ENCODE measurements at regions not wholly inside any gene's neighbourhood (a gene's known extent, or its start where the extent isn't known, plus 50 kb on each side); places are given as distances from the start of the nearest gene placed in this dataset.
"Not testable (repeated sequence)": the region's sequence is repeated elsewhere in the genome, so short reads cannot be mapped to it uniquely, and the experiment has no call there.

DNA sequence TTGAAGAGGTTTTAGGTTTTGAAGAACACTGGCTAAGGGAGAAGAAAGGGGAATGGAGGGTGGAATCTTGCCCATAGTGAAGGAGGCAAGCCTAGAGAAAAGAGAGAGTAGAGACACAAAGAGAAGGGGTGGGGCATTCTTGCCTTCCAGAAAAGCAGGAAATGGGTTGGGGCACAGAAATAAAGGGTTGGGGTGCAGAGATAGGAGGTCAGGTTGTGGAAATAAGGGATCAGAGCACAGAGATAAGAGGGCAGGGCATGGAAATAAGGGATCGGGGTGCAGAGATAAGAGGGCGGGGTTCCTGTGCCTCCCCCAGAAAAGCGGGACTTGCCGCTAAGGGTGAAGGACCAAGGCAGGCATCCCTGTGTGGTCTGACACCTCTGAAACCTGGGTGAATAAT lies 69.9 kb downstream of the ALG1L2 start:
- H3K4me3 ChIP-seq (ENCODE audit: low read depth, low read length): not testable (repeated sequence)

DNA sequence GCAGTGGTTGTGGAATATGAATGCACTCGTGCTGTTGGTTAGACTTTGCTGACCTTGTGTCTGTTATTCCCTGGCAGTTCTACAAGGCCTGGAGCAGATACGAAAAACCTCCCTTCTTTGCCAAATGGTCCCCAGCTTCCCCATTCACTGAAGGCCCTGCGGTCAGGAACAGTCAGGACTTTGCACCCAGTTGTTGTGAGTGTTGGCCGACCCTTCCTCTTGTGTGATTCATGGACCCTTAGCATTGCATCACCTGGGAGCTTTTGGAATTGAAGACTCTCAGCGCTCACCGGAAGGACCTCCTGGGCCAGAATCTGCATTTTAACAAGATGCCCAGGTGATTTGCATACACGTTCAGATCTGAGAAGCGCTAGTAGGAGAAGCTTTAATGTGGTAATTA lies 71.6 kb downstream of the ALG1L2 start:
- H3K4me3 ChIP-seq (ENCODE audit: low read depth, low read length): not testable (repeated sequence)

DNA sequence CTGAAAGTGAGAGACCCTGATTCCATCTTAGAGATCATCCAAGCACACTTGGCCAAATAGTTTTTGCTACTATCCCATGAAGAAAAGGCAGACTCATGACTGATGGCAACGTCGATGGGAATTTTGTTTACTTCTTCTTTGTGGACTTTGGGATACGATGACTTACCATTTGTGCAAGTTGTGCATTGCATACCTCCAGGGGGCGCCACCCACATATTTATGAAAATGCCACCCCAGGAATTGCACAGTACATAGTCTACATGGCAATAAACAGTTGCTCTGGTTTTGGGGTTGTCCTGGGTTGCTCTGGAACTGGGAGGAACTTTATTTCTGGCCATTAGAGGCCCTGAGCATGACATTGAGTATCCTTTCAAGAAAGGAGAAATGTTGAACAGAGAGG lies 73.8 kb downstream of the ALG1L2 start:
- H3K4me3 ChIP-seq (ENCODE audit: low read depth, low read length): not testable (repeated sequence)

DNA sequence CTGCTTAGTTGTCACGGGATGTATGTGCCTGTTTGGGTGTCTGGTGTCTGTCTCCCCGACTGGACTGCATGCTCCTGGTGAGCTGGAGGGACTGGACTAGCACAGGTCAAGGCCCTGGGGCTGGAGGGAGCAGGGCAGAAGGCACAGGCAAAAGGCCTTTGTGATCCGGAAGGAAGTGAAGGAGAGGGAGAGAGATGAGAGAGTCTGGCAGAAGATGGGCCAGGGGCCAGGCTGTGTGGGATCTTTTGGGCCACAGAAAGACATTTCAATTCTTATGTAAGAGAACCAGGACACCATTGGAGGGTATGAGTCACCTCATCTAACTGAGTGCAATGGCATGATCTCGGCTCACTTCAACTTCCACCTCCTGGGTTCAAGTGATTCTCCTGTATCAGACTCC lies 85.2 kb downstream of the ALG1L2 start:
- not testable (repeated sequence) for H3K4me3 ChIP-seq (ENCODE audit: low read depth, low read length)

DNA sequence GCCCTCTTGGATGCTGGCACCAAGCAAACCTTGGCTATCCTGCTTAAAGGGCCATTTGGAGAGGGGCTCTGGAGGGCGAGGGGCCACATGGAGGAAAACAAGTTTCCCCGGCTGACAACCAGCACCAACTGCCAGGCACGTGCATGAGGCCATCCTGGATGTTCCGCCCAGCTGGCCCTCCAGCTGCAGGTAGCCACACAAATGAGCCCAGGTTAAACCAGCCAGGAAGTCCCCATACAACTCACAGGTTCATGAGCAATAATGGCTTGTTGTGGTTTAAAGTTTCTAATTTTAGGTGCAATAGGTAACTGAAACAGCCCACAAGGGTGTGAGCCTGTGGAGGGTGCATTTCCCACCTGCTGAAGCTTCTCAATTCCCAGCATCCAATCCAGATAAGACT lies 93.6 kb downstream of the ALG1L2 start:
- not testable (repeated sequence) for H3K4me3 ChIP-seq (ENCODE audit: low read depth, low read length)

DNA sequence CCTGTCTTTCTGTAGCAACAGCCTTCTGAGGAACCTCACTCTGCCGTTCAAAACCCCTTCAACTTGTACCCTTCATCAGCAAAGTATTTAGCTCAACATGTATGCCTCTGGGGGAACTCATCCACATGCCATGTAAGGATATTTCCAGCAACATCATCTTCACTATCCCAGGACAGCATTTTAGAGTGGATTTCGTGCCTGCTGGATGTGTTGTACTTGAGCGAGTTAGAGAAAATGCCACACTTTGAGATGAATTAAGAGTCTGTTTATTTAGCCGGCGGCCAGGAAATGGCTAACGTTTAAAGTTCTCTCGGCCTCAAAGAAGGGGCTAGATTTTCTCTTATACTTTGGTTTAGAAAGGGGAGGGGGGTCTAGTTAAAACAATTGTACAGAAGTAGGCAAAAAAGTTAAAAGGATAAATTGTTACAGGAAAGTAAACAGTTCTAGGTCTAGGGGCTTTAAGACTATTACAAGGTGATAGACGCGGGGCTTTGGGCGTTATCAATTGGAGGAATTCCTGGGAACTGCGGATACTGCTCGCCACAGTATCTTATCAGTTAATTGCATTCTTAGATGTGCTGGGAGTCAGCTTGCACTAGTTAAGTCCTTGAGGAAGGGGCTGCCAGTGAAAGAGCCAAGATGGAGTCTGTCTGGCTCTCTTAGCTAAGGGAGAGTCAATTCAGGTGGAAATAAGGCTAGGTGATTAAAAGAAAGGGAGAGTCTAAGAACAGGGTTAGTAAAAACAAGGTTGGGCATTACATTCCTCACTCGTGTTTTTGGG lies 95.0 kb downstream of the ALG1L2 start:
- H3K4me3 ChIP-seq (ENCODE audit: low read depth, low read length): not testable (repeated sequence)

DNA sequence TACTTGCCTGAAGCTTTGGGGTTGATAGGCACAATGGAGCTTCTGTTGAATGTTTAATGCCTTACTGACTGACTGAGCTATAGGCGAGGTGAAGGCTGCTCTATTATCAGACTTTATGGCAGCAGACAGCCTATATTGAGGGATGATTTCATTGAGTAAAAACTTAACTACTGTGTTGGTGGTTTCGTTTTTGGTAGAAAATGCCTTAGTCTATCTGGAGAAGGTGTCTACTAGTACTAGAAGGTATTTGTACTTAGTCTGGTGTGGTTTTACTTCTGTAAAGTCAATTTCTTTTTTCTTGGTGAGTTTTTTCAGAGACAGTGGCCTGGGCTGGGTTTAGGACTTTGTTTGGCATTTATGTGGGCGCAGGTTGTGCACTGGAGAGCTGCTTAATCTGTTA lies 97.2 kb downstream of the ALG1L2 start:
- H3K4me3 ChIP-seq (ENCODE audit: low read depth, low read length): not testable (repeated sequence)

DNA sequence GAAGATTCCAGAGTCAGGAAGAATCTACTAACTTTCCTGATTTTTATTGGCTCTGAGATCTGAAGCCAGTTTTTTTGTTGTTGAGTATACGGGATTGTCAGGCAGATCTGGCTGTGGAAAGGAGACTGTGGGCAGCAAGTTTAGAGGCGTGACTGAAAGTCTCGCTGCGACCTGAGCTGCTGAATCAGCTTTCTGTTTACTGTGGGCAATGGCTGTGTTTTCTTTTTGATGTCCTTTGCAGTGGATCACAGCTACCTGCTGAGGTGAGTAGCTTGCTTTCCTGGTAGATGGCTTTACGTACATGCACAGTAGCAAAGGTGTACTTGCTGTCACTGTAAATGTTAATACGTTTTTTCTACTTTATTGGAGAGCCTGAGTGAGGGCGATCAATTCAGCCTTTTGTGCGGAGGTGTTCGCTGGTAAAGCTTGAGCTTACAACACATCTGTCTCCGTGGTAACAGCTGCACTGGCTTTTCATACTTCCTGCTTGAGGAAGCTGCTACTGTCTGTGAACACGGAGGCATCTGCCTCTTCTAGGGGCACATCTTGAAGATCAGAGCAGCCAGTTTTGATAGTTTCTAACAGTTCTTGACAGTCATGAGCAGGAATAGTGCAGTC lies 97.8 kb downstream of the ALG1L2 start:
- H3K4me3 ChIP-seq (ENCODE audit: low read depth, low read length): peak overlapping the region; percentile 28

DNA sequence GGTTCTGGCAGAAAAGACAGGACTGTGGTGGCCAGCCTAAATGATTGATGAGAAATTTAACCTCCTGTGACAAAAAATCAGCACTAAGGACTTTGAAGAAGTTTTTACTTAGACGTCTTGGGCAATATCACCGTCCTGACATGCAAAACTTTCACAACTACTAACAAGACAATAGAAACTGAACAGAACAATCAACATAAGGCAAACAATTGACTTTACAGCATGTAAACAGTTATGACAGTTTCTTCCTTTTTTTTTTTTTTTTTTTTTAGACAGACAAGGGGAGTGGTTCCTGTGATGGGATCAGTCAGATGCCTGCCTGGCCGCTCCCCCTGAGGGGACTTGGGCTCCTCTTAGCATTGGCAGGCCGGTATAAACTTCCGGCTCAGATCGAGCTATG lies 100.8 kb downstream of the ALG1L2 start:
- not testable (repeated sequence) for H3K4me3 ChIP-seq (ENCODE audit: low read depth, low read length)

DNA sequence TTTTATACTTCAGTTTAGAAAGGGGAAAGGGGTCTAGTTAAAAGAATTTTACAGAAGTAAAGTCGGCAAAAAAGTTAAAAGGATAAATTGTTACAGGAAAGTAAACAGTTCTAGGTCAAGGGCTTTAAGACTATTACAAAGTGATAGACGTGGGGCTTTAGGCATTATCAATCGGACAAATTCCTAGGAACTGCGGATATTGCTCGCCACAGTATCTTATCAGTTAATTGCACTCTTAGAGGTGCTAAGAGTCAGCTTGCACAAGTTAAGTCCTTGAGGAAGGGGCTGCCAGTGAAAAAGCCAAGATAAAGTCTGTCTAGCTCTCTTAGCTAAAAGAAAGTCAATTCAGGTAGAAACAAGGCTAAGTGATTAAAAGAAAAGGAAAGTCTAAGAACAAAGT lies 102.1 kb downstream of the ALG1L2 start:
- not testable (repeated sequence) for H3K4me3 ChIP-seq (ENCODE audit: low read depth, low read length)

DNA sequence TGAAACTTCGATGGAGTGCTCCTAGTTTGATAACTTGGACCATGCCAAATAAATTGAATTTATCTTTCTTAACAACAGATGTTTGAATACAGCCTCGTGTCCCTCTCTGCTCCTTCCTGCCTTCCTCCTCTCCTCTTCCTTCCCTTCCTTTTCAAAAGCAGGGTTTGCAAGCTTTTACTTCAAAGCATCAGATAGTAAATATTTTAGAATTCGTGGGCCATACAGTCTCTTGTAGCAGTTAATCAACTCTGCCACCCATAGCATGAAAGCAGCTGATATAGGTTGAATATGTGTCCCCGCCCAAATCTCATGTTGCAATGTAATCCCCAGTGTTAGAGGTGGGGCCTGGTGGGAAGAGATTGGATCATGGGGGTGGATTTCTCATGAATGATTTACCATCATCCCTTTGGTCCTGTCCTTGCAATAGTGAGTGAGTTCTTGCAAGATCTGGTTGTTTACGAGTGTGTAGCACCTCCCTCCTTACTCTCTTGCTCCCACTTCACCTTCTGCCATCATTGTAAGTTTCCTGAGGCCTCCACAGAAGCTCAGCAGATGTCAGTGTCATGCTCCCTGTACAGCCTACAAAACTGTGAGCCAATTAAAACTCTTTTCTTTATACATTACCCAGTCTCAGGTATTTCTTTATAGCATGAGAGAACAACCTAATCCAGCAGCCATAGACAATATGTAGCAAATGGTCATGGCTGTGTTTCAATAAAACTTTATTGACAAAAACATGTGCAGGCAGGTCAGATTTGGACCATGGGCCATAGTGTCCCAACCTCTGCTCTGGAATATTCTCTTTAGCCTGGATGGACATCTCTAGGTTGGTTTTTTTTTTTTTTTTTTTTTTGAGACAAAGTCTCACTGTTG lies 102.8 kb downstream of the ALG1L2 start:
- H3K4me3 ChIP-seq (ENCODE audit: low read depth, low read length): not testable (repeated sequence)

DNA sequence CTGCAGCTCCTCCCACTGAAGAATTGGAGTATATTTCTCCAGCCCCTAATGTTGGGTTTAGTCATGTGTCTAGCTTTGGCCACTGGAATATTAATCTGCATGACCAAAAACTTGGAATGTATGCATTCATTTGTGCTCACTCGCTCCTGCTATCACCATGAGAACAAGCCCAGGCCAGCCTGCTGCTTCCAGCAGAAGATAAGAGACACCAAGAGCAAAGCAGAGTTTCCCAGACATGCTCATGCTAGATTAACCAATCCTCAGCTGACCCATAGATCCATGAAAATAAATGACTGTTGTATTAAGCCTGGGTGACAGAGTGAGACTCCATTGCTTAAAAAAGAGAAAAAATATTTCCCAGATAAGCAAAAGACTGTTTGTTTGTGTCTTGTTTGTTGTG lies 119.6 kb downstream of the ALG1L2 start:
- H3K4me3 ChIP-seq (ENCODE audit: low read depth, low read length): not testable (repeated sequence)

DNA sequence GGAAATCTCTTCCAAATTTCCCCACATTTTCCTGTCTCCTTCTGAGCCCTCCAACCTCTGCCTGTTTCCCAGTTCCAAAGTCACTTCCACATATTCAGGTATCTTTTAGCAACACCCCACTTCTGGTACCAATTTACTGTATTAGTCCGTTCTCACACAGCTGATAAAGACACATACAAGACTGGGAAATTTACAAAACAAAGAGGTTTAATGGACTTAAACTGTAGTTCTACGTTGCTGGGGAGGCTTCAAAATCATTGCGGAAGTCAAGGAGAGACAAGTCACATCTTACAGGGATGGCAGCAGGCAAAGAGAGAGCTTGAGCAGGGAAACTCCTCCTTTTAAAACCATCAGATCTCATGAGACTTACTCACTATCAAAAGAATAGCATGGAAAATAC lies 122.0 kb downstream of the ALG1L2 start:
- H3K4me3 ChIP-seq (ENCODE audit: low read depth, low read length): not testable (repeated sequence)

DNA sequence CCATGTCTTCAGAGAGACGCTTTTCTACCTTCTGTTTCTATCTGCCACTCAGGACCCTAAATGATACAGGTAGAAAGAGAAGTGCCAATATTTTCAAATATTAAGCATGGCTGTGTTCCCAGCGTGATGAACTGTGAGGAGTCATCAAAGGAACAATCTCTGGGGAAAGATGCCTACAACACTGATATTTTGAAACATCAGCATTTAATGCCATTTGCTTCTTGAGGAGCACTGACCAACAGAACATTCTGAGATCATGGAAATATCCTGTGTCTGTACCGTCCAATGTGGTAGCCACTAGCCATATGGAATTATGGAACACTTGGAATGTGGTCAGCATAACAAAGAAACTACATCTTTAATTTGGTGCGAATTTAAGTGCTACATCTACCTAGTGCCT lies 117.9 kb upstream of the COL6A5 start:
- H3K4me3 ChIP-seq (ENCODE audit: low read depth, low read length): no peak overlapping the region
- TF ChIP-seq, protein P1, sequence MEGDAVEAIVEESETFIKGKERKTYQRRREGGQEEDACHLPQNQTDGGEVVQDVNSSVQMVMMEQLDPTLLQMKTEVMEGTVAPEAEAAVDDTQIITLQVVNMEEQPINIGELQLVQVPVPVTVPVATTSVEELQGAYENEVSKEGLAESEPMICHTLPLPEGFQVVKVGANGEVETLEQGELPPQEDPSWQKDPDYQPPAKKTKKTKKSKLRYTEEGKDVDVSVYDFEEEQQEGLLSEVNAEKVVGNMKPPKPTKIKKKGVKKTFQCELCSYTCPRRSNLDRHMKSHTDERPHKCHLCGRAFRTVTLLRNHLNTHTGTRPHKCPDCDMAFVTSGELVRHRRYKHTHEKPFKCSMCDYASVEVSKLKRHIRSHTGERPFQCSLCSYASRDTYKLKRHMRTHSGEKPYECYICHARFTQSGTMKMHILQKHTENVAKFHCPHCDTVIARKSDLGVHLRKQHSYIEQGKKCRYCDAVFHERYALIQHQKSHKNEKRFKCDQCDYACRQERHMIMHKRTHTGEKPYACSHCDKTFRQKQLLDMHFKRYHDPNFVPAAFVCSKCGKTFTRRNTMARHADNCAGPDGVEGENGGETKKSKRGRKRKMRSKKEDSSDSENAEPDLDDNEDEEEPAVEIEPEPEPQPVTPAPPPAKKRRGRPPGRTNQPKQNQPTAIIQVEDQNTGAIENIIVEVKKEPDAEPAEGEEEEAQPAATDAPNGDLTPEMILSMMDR (IDR thresholded peaks at IDR 0.05; ENCODE audit: borderline replicate concordance, insufficient read depth, low read depth, low read length): no peak

Data from GM12875 (cell line).